Daoy (cell line): ENCODE measurements at regions not wholly inside any gene's neighbourhood (a gene's known extent, or its start where the extent isn't known, plus 50 kb on each side); places are given as distances from the start of the nearest gene placed in this dataset.

Experiments
- DNase-seq: peaks from one replicate; pipeline ENCODE4 v3.0.0-alpha.2; 2015; ENCODE audit warnings: low read depth

DNA sequence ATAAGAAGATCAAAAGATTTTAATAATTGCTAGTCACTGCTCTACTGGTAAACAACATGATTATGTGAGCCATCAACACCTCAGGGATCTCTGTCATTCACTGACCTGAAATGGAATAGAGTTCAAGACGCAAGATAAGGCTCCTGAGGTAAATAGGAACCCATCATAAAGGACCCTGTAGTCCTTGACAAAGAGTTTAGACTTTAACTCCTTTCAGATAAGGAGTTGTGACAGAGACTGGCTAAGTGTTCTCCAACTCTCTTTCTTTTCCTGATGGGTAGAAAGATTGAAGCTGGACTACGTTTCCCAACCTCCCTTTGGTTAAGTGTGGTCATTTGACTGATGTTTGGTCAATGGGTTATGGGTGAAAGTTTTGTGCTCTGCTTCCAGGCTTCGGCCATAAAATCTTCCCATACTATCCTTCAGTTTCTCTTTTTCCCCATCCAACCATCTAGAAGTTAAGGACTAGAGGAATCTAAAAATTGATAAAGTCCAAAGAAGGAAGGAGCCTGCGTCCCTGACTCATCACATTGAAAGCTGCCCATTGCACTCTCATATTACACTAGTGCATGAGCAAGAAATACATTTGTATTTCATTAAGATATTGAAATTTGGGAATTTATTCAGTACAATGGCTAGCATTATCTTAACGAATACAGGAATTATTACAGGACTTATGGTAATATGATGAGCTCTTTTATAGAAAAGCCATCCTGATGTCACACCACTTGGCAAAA lies 293.7 kb upstream of the ACVR2A start:
- no peak for DNase-seq

DNA sequence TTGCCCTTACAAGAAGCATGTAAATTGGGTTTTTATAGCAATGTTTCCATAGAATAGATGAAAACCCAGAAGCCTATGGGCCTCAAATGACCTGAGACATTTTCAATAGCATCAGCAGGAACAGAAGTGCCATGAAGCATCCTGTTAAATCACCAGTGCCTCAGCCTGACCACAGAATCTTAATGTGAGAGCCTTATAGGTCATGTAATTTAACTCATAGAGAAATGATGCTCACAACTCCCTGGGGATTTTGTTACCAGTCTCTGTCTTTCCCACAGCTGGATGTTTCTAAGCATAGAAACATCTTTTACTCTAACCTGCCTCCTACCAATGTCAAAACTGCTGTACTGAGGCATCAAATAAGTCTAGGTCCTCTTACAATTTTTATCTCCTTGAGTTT lies 295.8 kb upstream of the ACVR2A start:
- no peak for DNase-seq

DNA sequence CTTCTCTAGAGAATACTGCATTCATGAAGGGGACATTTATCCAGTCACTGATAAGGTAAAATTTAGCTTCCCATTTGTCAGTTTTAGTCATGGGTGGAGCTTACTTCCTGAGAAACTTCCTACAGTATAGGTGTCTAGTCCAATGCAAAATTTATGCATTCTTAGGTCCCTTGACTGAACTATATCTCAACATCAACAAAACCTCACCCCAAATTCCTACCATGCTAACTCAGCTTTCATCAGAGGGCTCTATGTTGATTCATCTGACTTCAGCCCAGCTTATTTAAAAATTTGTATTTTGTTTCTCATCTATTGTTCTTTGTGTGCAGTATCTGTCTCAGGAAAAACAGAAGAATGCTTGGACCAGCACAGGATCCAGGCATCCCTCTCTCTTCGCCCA lies 296.4 kb upstream of the ACVR2A start:
- no peak for DNase-seq

DNA sequence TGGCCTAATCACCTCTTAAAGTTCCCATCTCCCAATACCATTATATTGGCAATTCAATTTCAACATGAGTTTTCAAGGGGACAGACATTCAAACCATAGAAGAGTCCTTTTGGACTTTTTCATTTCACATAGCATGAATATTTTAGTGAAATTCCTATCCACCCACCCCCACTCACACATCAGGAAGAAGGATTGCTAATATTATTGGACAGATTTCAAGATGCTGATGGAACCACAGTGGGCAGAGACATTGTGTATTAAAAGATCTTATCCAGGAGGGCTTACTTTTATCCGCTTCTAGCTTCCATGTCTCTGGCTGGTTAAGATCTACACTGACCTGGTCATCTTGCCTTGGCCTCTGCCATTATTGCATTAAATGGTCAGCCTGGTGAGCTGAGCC lies 297.4 kb upstream of the ACVR2A start:
- no peak for DNase-seq

DNA sequence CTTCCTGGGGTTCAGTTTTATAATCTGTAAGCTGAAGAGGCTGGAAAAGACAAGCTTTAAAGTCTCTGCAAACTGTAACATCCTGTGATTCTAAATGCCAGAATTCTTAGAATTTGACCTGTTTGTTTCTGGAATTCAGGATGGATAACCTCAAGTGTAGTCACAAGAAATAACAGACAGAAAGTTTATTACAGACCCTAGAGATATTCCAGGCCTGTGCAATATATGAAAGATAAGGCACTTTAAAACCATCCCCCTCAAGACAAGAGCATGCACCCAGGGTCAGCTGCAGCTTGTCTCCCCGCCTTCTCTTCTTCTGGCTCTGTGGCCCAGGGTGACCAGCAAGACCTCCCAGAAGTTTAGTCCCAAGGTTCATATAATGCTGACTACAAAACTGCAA lies 298.7 kb upstream of the ACVR2A start:
- no peak for DNase-seq

DNA sequence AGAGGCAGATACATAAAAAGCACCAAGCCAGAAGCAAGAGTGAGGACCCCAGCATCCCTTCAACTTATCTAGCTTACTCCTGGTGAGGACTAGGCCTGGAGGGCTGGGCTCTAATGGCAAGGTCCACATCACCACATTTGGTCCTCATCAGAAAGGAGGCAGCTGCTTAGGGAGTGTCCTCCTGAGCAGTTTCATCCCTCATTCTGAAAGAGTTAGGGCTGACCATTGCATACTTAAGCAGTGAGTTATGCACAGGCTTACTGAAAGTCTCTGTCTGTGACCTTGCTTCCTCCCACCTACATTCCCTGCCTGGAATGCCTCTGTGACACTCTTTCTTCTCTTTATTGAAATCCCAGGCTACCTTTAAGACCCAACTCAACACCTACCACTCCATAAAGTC lies 301.8 kb upstream of the ACVR2A start:
- DNase-seq, result no peak

DNA sequence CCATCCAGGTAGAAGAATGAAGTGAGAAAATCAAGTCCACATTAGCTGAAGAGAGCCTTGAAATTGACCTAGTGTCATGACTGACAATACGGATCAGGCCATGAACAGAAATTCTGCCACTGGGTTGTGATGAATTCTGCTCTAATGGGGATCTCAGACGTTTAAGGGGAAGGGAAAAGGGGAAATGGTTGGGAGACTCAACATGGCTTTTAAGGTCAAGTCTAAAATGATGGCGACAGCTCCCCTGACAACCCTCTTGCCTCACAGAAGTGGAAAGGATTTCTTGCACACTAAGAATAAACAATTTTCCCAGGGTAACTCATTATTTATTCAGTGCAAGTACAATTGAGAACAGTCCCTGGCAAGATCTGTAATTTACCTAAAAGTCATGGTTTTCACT lies 302.5 kb upstream of the ACVR2A start:
- DNase-seq, result no peak

DNA sequence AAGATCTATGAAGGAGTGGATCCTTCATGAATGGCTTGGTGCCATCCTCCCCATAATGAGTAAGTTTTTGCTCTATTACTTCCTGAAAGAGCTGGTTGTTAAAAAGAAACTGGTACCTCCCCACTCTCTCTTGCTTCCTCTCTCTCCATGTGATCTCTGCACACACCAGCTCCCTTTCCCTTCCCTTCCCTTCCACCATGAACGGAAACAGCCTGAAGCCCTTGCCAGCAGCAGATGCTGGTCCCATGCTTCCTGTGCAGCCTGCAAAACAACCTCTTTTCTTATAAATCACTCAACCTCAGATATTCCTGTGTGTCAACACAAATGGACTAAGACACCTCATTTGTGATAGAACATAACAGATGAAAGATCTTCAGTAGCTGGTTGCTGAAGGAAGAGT lies 303.5 kb upstream of the ACVR2A start:
- DNase-seq, result no peak

DNA sequence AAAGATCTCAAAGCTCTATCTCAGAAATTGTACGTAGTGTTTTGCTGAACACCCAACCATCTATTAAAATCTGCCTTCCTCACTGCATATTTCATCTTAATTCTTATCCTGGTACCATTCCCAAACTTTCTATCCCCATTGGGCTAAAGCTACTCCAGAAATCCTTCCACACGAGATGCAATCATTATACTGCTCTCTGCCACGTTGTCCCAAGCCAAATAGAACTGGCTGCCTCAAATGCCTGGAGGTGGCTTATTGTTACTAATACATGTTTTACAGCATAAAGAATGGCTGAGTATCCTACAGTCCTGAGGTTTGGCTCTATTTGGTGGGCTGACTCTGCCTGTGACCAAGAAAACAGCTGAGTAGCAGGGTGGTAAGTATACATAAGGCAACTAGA lies 306.0 kb upstream of the ACVR2A start:
- no peak for DNase-seq

DNA sequence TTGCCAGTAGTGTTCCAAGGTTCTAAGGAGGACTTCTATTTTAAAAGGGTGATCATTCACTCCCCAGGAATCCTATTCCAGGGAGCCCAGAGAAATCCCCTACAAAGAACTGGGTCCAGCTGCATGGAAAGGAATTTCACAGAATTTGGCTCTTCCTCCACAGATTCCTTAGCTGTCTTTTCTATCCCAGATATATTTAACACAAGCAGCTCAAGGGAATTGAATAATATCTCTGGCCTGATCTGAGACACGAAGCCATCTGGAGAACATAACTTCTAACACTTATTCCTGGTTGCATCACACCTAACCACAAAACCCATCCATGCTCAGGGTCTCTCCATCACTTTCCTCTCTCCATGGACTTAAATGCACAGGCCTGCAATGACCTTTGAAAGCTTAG lies 306.7 kb upstream of the ACVR2A start:
- DNase-seq, result no peak

DNA sequence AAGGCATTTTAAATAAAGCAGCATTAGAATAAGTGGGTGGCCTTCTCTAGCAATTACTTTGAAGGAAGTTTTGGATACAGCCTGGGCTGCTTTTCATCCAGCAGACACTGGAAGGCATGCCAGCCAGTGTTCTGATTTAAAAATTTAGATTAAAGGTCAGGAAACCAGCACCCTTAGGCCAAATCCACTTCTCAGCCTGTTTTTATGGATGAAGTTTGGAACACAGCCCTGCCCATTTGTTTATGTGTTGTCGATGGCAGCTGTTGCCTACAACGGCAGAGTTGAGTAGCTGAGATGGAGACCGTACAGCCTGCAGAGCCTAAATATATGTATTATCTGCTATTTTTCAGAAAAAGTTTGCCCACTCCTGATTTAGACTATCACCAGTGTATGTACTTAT lies 313.6 kb upstream of the ACVR2A start:
- no peak for DNase-seq

DNA sequence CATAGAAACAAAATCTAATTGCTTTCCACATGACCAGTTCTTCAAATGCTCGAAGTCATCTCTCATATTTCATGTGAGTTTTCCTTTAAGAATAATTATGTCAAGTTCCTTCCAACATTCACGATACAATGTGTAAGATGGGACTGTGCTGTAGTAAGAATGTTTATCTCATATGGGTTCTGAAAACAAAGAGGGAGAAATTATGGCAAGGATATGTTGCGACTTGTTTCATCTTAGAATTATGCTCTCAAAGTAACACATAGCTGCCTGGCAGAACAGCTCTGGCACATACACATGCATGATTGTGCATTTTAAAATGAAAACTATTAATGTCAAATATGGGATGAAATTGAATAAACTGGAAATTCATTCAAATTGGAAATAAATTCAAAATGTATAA lies 314.8 kb upstream of the ACVR2A start:
- DNase-seq, result no peak

DNA sequence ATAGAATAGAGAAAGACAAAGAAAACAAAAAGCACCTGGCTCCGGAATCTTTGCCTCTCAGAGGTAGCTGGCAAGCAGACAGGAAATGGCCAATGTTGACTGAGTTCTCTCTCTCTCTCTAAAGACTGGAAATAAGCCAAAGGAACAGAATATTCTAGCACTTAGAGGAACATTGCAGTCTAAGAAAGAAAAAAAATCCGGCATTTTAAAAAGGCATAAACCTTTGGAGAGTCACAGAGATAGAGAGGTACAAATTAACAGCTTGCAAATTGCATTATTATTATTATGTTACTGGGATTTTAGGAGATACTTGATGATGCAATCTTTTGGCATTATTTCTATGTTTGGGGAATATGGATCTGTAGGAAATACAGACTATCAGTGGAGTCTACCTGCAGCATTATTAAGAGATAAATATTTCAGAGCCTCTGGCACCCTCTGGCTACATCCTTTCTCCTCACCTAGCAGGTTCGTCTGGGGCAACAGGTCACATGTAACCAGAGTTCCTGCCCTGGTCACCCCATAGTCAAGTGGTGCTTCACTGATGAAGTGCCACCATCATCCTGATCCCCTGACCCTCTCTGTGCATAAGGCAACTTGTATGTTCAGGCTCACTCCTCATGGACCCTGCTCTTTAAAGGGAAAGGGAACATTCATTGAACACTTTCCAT lies 318.9 kb upstream of the ACVR2A start:
- DNase-seq, result no peak

DNA sequence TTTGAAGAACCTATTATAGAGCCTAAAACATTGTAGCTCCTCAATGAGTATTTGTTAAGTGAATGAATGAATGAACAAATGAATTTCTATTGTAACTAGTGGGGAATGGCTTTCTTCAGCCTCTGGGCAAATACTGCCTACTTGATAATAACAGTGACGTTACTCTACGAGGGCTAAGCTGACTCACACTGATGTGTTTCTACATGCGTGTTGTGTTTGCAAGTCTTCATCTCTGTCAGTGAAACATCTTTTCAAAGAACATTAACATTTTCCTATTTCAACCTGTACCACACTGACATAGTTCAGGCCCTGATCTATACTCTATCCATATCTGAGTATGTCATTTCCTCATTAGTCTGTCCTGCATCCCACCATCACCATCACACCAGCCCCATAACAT lies 319.9 kb upstream of the ACVR2A start:
- DNase-seq, result no peak

DNA sequence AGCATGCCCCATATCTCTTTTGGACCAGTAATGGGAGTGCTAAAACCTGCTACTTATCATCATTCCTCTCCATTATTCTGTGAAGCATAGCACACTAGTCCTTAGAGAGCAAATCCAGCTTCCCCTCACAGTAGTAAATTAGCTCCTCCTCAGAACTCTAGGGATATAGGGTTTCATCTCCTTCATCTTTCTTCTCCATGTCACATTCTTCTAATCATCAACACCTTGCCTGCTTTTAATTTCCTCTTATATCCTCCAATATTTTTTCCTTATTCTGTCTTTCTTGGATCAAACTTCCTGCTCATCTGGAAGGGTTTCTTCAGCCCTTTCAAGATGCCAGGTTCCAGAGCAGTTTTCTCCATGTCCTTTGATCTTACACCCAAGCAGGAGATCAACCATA lies 321.4 kb upstream of the ACVR2A start:
- DNase-seq, result no peak

DNA sequence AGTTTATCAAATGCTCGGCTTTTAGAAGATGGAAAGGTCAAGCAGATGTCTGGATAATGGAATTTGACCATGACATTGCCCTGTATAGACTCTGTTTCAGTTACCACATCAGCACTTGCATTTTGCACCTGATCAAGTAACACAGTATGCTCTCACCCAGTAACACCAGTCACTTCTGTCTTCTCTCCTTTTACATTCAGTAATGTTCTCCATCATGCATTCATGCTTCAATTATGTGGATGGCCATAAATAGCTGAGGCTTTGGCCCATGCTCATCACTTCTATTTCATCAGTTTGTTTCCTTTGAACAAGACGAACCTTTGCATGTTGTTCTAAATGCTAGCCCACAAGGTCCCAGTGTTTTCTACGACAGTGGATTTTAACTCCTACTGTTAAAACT lies 322.9 kb upstream of the ACVR2A start:
- DNase-seq, result no peak

DNA sequence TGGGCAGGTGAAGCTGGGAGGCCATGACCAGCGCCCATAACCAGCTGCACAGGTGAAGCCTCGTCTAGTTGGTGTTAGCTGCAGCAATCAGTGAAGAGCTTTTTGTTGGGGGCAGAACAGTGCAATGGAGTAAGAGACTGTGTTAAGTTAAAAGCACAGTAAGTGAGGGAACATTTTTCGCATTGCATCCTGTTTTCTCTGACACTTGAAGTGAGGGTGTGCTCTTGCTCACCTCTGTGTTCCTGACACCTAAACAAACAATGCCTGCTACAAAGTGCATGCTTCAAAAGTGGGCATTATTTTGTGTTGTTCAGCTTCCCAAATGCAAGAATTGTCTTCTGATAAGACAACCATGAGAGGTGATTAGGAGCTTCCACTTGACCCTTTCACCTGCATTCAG lies 324.0 kb upstream of the ACVR2A start:
- DNase-seq, result no peak

DNA sequence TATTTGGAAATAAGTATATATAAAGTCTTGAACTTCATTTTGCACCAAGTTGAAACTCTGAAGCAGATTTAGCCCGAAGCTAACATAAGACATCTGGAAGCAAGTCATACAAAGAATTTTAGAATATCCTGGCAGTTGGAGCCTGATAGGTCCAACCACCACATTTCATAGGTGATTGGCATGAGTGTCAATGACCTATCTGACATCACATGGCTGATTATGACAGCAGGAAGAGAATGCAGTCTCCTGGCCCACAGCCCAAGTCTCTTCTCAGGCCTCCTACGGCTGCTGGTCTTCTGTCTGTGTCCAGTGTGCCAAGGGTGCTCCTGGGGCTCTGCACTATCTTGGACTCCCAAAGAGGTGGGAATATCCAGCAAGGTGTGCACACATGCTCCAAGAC lies 325.7 kb upstream of the ACVR2A start:
- no peak for DNase-seq

DNA sequence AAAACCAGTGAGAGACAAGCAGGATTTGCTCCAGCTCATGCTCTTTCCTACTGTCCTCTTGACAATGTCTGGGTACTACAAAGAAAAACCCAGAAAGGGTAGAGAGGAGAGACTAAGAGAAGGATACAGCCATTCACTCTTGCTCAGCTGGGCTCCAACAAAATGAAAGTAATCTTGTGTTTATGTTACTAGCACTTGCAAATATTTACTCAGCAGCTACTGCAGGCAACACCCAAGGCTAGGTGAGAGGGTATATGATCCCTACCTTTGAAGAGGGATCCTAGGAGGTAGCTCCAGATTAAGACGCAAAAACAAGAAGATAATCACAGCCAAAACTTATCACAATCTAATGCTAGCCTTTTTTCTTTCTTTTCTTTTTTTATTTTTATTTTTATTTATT lies 329.6 kb upstream of the ACVR2A start:
- DNase-seq, result no peak

DNA sequence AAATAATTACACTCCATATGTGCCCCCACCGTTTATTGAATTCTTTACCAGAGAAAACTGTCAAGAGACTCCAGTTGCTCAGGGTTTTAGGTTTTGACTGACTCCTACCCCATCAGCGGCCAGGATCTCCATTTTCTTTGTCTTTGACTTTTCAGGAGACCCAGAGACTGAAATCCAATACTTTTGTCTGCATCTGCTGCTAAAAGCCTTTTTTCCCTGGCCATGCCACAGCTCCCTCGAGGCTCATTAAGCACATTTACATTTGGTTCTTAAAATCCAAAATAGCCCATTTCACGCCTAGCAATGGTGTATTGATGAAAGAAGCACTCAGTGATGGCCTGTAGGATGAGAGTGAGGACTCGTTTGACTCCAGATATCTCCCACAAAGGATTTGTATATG lies 332.6 kb upstream of the ACVR2A start:
- DNase-seq, result no peak

DNA sequence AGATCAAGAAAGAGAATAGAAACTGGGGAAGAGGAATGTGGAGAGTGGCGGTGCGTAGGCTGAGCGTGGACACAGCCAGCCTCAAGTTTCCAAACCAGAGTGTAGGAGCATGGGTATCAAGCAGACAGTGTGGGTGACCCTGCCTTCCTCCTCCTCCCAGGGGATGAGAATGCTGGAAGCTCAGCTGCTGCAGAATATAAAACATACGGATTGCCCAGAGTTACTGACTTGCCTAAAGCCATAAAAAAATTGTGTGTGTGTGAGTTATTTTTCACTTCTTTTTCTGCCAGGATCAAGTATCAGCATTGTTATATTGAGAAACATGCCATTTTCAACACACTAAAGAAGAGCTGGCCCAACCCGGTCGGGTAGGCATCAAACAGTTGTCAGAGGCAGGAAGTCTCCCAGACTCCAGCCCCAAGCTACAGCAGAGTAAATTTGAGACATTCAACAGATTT lies 333.3 kb upstream of the ACVR2A start:
- DNase-seq, result no peak

DNA sequence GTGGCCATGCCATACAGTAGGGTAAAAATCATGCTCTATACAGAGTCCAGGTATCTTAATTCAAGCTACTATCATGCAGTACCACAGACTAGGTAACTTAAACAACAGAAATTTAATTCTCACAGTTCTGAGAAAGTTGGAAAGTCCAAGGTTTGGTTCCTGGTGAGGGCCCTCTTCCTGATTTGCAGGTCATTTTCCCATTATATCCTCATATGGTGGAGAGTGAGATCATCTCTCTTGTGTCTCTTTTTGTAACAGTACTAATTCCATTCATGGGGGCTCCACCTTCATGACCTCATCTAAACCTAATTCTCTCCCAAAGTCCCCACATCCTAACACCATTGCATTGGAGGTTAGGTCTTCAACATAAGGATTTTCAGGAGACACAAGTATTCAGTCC lies 335.0 kb upstream of the ACVR2A start:
- no peak for DNase-seq

DNA sequence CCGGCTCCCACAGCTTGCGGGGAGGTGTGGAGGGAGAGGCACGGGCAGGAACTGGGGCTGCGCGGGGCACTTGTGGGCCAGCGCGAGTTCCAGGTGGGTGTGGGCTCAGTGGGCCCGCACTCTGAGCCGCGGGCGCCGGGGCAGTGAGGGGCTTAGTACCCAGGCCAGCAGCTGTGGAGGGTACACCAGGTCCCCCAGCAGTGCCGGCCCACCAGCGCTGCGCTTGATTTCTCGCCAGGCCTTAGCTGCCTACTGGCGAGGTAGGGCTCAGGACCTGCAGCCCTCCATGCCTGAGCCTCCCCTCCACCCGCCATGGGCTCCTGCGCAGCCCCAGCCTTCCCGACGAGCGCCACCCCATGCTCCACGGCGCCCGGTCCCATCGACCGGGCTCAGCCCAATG lies 337.9 kb upstream of the ACVR2A start:
- no peak for DNase-seq

DNA sequence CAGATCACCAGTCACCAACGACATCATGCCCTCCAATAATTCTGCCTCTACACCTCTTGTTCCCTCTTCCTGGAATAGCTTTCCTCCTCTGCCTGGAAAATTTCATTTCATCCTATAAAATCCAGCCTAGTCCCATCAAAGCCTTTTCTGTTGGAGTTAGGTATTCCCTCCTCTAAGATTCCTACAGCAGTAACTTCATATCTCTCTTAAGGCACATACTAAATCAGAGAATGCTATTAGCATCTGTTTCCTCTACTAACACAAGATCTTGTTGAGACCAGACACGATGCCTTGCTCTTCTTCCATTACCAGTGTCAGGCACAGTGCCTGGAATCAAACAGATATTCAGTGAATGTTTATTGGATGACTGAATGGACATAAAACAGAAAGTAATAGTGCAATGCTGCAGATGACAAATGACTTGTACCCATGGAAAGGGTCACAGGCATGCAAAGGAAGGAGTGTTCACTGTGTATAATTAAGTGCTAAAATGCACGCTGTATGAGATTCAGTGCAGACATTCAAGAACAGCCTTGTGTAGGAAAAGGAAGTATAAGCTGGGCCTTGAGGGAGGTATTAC lies 342.0 kb upstream of the ACVR2A start:
- DNase-seq, result no peak
